ENCODE measurements at regions not wholly inside any gene's neighbourhood (a gene's known extent, or its start where the extent isn't known, plus 50 kb on each side); places are given as distances from the start of the nearest gene placed in this dataset.

GRCh38 chr5:82406205-82406773, 128.1 kb upstream of the RPS23 start:
- no peak for TF ChIP-seq CTCF (IDR thresholded peaks at IDR 0.05)
- TF ChIP-seq POLR2A (IDR thresholded peaks at IDR 0.05) = no peak

Measured in upper lobe of left lung (tissue), 4 donors.